Epithelial cell of esophagus (primary cell): ENCODE measurements at regions not wholly inside any gene's neighbourhood (a gene's known extent, or its start where the extent isn't known, plus 50 kb on each side); places are given as distances from the start of the nearest gene placed in this dataset.

Source experiments
- DNase-seq: peaks from one replicate; pipeline ENCODE4 v3.0.0; 2010; ENCODE audit warnings: low read depth
- H3K4me3 ChIP-seq: 2 replicates; pipeline ENCODE4 v1.5.1; 2011; ENCODE audit warnings: mild to moderate bottlenecking, low read length, control low read depth
- CTCF ChIP-seq: IDR thresholded peaks from 2 replicates; pipeline ENCODE4 v1.5.1; 2011; ENCODE audit warnings: low read depth, mild to moderate bottlenecking, low read length, control low read depth, inconsistent platforms; ENCODE audit not compliant: insufficient read depth; ENCODE audit errors: missing control alignments

GRCh38 chr13:22235285-22235949, 564.5 kb downstream of the FGF9 start:
- no peak for TF ChIP-seq CTCF
- H3K4me3 ChIP-seq = no peak overlapping the region
- no peak for DNase-seq

GRCh38 chr13:22235950-22236290, 565.0 kb downstream of the FGF9 start:
- H3K4me3 ChIP-seq = no peak overlapping the region
- DNase-seq = no peak
- no peak for TF ChIP-seq CTCF

- TF ChIP-seq CTCF = no peak
- no peak overlapping the region for H3K4me3 ChIP-seq
- DNase-seq = no peak
Observed at GRCh38 chr13:22238269-22238668, 567.4 kb downstream of the FGF9 start.

- no peak overlapping the region for H3K4me3 ChIP-seq
- no peak for TF ChIP-seq CTCF
- DNase-seq = no peak
Observed at GRCh38 chr13:22240716-22241115, 569.8 kb downstream of the FGF9 start.

GRCh38 chr13:22243469-22244163, 572.7 kb downstream of the FGF9 start:
- TF ChIP-seq CTCF = no peak
- H3K4me3 ChIP-seq = no peak overlapping the region
- no peak for DNase-seq

GRCh38 chr13:22252281-22252830, 581.5 kb downstream of the FGF9 start:
- TF ChIP-seq CTCF = no peak
- no peak overlapping the region for H3K4me3 ChIP-seq
- DNase-seq = no peak
